ENCODE measurements at regions not wholly inside any gene's neighbourhood (a gene's known extent, or its start where the extent isn't known, plus 50 kb on each side); places are given as distances from the start of the nearest gene placed in this dataset.

DNA sequence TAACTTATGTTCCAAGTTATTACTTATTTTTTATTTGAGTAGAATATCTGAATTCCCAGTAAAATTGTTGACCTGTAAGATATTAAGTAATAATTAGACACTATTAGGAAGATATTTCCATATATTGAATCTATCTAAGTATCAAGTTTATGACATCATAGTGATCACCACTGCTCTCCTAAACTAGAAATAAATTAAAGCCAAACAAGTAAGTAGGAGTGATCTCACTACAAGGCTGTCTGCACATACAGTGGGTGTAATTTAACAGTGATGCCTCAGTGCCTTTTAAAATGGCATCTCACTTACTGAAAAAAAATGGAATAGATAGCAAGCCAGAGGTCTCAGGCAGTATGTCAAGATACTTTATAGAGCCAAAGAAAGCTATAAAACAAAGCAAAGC is 789.6 kb downstream of the KCTD16 start:
- Histone ChIP-seq H3K4me1 (ENCODE audit: insufficient read depth, low read length, severe bottlenecking) (no peaks in the 10 kb centered on the region), H3K79me2 (ENCODE audit: insufficient read depth, low read length) (no peaks in the 10 kb centered on the region), H3K27me3 (ENCODE audit: insufficient read depth, low read length) (no peaks in the 10 kb centered on the region), H3K36me3 (ENCODE audit: insufficient read depth, low read length) (no peaks in the 10 kb centered on the region), H3K9me3 (ENCODE audit: low read length) (no peaks in the 10 kb centered on the region), H2AFZ (ENCODE audit: low read length) (no peak overlapping the region), H3K9me2 (ENCODE audit: low read depth, low read length) (no peaks in the 10 kb centered on the region), H3K27ac (ENCODE audit: low read depth, low read length, poor library complexity, severe bottlenecking) (no peak overlapping the region), H3K4me3 (ENCODE audit: low read depth, low read length, poor library complexity, severe bottlenecking) (no peak overlapping the region), H4K20me1 (ENCODE audit: insufficient read depth, low read length) (no peaks in the 10 kb centered on the region), H3F3A (ENCODE audit: insufficient read depth, low read length) (no peaks in the 10 kb centered on the region), H3K9ac (ENCODE audit: low read length) (no peak overlapping the region), H3K4me2 (ENCODE audit: low read length) (no peak overlapping the region)
- TF ChIP-seq, protein P1, sequence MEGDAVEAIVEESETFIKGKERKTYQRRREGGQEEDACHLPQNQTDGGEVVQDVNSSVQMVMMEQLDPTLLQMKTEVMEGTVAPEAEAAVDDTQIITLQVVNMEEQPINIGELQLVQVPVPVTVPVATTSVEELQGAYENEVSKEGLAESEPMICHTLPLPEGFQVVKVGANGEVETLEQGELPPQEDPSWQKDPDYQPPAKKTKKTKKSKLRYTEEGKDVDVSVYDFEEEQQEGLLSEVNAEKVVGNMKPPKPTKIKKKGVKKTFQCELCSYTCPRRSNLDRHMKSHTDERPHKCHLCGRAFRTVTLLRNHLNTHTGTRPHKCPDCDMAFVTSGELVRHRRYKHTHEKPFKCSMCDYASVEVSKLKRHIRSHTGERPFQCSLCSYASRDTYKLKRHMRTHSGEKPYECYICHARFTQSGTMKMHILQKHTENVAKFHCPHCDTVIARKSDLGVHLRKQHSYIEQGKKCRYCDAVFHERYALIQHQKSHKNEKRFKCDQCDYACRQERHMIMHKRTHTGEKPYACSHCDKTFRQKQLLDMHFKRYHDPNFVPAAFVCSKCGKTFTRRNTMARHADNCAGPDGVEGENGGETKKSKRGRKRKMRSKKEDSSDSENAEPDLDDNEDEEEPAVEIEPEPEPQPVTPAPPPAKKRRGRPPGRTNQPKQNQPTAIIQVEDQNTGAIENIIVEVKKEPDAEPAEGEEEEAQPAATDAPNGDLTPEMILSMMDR (IDR thresholded peaks at IDR 0.05; ENCODE audit: low read length), result no peak
- no peak for TF ChIP-seq EZH2 (IDR thresholded peaks at IDR 0.05; ENCODE audit: borderline replicate concordance, low read length)

DNA sequence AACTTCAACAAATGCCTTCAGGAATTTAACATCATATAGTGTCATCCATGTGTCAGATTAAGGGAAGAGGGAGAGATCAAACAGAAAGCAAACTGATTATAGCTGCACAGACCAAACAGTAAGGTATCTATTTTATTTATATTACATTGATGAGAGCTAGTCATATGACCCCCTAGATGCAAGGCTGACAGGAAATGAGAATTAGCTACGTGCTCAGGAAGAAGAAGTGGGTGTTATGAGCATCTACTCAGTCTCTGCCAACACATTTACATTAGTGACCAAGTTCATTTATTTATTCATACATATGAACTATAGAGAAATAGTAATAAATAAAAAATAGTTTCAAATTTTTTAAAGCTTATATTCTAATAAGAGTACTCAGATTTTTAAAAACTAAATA is 787.3 kb downstream of the KCTD16 start:
- H3K79me2 ChIP-seq (ENCODE audit: insufficient read depth, low read length), result no peaks in the 10 kb centered on the region
- H3K27ac ChIP-seq (ENCODE audit: low read depth, low read length, poor library complexity, severe bottlenecking), result no peak overlapping the region
- H3K9ac ChIP-seq (ENCODE audit: low read length), result no peak overlapping the region
- H3K4me3 ChIP-seq (ENCODE audit: low read depth, low read length, poor library complexity, severe bottlenecking), result no peak overlapping the region
- no peaks in the 10 kb centered on the region for H3F3A ChIP-seq (ENCODE audit: insufficient read depth, low read length)
- no peak for TF ChIP-seq EZH2 (IDR thresholded peaks at IDR 0.05; ENCODE audit: borderline replicate concordance, low read length)
- no peaks in the 10 kb centered on the region for H3K9me3 ChIP-seq (ENCODE audit: low read length)
- H3K4me2 ChIP-seq (ENCODE audit: low read length), result no peak overlapping the region
- H3K27me3 ChIP-seq (ENCODE audit: insufficient read depth, low read length), result no peaks in the 10 kb centered on the region
- H2AFZ ChIP-seq (ENCODE audit: low read length), result no peak overlapping the region
- no peaks in the 10 kb centered on the region for H3K9me2 ChIP-seq (ENCODE audit: low read depth, low read length)
- H3K36me3 ChIP-seq (ENCODE audit: insufficient read depth, low read length), result no peaks in the 10 kb centered on the region
- no peaks in the 10 kb centered on the region for H3K4me1 ChIP-seq (ENCODE audit: insufficient read depth, low read length, severe bottlenecking)
- H4K20me1 ChIP-seq (ENCODE audit: insufficient read depth, low read length), result no peaks in the 10 kb centered on the region

DNA sequence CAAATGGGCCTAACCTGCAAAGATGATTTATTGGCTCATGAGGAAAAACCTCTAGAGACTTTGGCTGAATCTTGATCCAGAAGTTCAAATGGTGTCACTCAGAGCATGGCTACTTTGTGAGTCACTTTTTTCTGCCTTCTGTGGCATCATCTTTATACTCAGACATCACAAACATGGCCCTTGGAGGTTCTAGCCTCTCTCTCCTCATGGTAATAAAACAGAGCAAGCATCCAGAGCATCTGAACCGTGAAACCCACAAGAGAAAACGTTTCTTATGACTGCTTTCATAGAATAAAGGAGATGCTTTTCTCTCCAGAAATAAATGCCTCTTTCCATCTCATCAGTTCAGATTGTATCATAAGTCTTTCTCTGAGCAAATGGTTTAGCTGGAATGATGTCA is 780.3 kb downstream of the KCTD16 start:
- H3K4me3 ChIP-seq (ENCODE audit: low read depth, low read length, poor library complexity, severe bottlenecking), result no peak overlapping the region
- H3K27me3 ChIP-seq (ENCODE audit: insufficient read depth, low read length), result no peaks in the 10 kb centered on the region
- TF ChIP-seq EZH2 (IDR thresholded peaks at IDR 0.05; ENCODE audit: borderline replicate concordance, low read length), result no peak
- TF ChIP-seq, protein P1 (IDR thresholded peaks at IDR 0.05; ENCODE audit: low read length), result no peak
- no peak overlapping the region for H3K27ac ChIP-seq (ENCODE audit: low read depth, low read length, poor library complexity, severe bottlenecking)
- no peak overlapping the region for H3K4me2 ChIP-seq (ENCODE audit: low read length)
- no peaks in the 10 kb centered on the region for H3K9me3 ChIP-seq (ENCODE audit: low read length)
- H3K79me2 ChIP-seq (ENCODE audit: insufficient read depth, low read length), result no peaks in the 10 kb centered on the region
- no peak overlapping the region for H3K9ac ChIP-seq (ENCODE audit: low read length)
- H3K9me2 ChIP-seq (ENCODE audit: low read depth, low read length), result no peaks in the 10 kb centered on the region
- no peak overlapping the region for H2AFZ ChIP-seq (ENCODE audit: low read length)
- no peaks in the 10 kb centered on the region for H3K4me1 ChIP-seq (ENCODE audit: insufficient read depth, low read length, severe bottlenecking)
- H4K20me1 ChIP-seq (ENCODE audit: insufficient read depth, low read length), result no peaks in the 10 kb centered on the region
- H3K36me3 ChIP-seq (ENCODE audit: insufficient read depth, low read length), result no peaks in the 10 kb centered on the region
- no peaks in the 10 kb centered on the region for H3F3A ChIP-seq (ENCODE audit: insufficient read depth, low read length)

DNA sequence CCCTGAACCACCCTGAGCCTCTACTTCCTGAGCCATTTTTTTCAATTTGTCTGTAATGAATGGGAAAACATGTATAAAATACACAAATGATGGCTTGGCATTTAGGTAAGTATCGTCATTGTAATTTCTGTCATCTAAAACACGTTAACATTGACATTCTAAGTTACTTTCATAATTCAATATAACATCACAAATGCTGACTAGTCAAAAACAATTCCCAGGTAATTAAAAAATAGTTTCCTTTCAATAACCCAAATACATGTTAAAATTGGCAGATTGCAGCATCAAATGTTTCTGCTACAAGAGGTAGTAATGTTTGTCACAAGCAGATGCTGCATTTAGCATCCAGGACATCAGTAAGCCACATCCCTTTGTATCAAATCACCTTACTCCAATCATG is 776.4 kb downstream of the KCTD16 start:
- TF ChIP-seq EZH2 (IDR thresholded peaks at IDR 0.05; ENCODE audit: borderline replicate concordance, low read length), result no peak
- TF ChIP-seq, protein P1 (IDR thresholded peaks at IDR 0.05; ENCODE audit: low read length), result no peak

More for the DNA sequence above, 776.4 kb downstream of the KCTD16 start:
- no peaks in the 10 kb centered on the region for H3K36me3 ChIP-seq (ENCODE audit: insufficient read depth, low read length)
- no peaks in the 10 kb centered on the region for H3K79me2 ChIP-seq (ENCODE audit: insufficient read depth, low read length)
- H3K27ac ChIP-seq (ENCODE audit: low read depth, low read length, poor library complexity, severe bottlenecking), result no peak overlapping the region
- no peaks in the 10 kb centered on the region for H3K9me2 ChIP-seq (ENCODE audit: low read depth, low read length)
- H3K4me2 ChIP-seq (ENCODE audit: low read length), result no peak overlapping the region
- H4K20me1 ChIP-seq (ENCODE audit: insufficient read depth, low read length), result no peaks in the 10 kb centered on the region
- H3K9me3 ChIP-seq (ENCODE audit: low read length), result no peaks in the 10 kb centered on the region
- no peak overlapping the region for H2AFZ ChIP-seq (ENCODE audit: low read length)
- H3K27me3 ChIP-seq (ENCODE audit: insufficient read depth, low read length), result no peaks in the 10 kb centered on the region
- H3K4me1 ChIP-seq (ENCODE audit: insufficient read depth, low read length, severe bottlenecking), result no peaks in the 10 kb centered on the region
- no peak overlapping the region for H3K9ac ChIP-seq (ENCODE audit: low read length)
- no peaks in the 10 kb centered on the region for H3F3A ChIP-seq (ENCODE audit: insufficient read depth, low read length)
- H3K4me3 ChIP-seq (ENCODE audit: low read depth, low read length, poor library complexity, severe bottlenecking), result no peak overlapping the region

Data from OCI-LY1 (cell line).